ENCODE measurements at regions not wholly inside any gene's neighbourhood (a gene's known extent, or its start where the extent isn't known, plus 50 kb on each side); places are given as distances from the start of the nearest gene placed in this dataset.
A peak's percentile ranks its signal among the peaks of the same experiment; 100 is the strongest.

DNA sequence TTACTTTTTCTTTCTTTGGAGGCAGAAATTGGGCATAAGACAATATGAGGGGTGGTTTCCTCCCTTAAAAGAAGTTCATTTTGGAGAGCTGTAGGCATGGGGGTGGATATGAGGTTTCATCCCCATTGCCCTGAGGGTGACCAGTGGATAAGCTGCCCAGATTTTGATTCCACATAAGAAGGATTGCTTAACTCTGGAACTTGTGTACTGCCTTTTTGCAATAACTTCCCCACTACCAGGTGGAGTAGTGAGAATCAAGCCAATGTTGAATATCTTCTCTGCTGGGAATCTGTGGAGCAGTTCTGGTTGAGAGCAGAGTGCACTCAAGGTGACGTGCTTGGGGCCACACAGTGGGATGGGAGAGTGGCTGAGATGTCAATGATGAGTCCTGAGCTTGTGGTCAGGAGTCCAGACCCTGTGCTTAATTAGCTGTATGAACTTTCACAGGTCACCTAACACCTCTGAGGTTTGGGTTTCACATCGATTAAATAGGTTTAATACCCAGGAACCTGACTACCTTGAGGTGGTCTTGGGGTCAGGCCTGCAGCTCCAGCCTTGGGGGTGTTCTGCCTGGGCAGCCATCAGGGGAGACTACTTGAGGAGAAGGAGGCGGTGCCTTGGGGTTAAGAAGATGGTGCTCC lies 152.9 kb downstream of the FCRL5 start:
- no peaks in the 10 kb centered on the region for H3K9me3 ChIP-seq (ENCODE audit: low read depth, low read length, poor library complexity, severe bottlenecking)
- DNase-seq (ENCODE audit: low spot score): no peak
- no peak overlapping the region for H3K27ac ChIP-seq (ENCODE audit: low read depth, low read length, poor library complexity, severe bottlenecking)
- ChIA-PET CTCF (no interaction called here), POLR2A (ENCODE audit: low non-redundant PET) (interaction anchor here (0.6 kb wide), 1 partner anchor 404 kb away, joined by 3 read pairs; no protein-coding TSS in a partner anchor)
- H3K4me3 ChIP-seq (ENCODE audit: low read depth, low read length, poor library complexity, severe bottlenecking): no peak overlapping the region
- H3K4me1 ChIP-seq (ENCODE audit: insufficient read depth, low read length, poor library complexity, severe bottlenecking): no peaks in the 10 kb centered on the region
- no peak for TF ChIP-seq EZH2 (IDR thresholded peaks at IDR 0.05; ENCODE audit: borderline replicate concordance, low read depth, low read length, poor library complexity, severe bottlenecking)
- TF ChIP-seq, protein P1, sequence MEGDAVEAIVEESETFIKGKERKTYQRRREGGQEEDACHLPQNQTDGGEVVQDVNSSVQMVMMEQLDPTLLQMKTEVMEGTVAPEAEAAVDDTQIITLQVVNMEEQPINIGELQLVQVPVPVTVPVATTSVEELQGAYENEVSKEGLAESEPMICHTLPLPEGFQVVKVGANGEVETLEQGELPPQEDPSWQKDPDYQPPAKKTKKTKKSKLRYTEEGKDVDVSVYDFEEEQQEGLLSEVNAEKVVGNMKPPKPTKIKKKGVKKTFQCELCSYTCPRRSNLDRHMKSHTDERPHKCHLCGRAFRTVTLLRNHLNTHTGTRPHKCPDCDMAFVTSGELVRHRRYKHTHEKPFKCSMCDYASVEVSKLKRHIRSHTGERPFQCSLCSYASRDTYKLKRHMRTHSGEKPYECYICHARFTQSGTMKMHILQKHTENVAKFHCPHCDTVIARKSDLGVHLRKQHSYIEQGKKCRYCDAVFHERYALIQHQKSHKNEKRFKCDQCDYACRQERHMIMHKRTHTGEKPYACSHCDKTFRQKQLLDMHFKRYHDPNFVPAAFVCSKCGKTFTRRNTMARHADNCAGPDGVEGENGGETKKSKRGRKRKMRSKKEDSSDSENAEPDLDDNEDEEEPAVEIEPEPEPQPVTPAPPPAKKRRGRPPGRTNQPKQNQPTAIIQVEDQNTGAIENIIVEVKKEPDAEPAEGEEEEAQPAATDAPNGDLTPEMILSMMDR (conservative IDR thresholded peaks at IDR 0.05; ENCODE audit: low read depth, low read length): no peak
- peaks cover 41% of the 10 kb centered on the region for H3K27me3 ChIP-seq (replicated peaks; ENCODE audit: insufficient read depth, low read depth, low read length, poor library complexity)
- intact Hi-C loops (cut with micrococcal nuclease; ENCODE audit: unreplicated experiment): no loop called here
- no TSS peak for BruUV-seq (replicated peaks)
- no peaks in the 10 kb centered on the region for H3K36me3 ChIP-seq (ENCODE audit: insufficient read depth, low read length, poor library complexity, severe bottlenecking)

DNA sequence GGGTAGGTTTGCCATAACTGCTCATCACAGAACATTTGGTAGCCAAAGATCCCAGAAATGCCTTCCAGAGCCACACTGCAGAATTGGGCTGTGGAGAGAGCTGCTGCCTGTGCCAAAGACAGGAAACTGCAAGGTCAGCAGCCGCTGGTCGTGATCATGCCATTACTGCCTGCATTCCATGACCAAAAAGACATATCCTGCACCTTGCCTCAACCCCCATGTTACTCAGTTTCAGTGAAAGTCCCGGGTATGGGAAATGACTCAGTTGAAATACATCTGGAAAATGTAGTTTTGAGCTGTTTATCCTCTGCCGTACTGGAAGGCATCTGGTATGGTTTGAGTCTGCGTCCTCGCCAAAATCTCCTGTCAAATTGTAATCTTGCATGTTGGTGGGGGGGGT lies 161.7 kb downstream of the FCRL5 start:
- H3K4me3 ChIP-seq (ENCODE audit: low read depth, low read length, poor library complexity, severe bottlenecking): no peak overlapping the region
- H3K36me3 ChIP-seq (ENCODE audit: insufficient read depth, low read length, poor library complexity, severe bottlenecking): no peaks in the 10 kb centered on the region
- TF ChIP-seq EZH2 (IDR thresholded peaks at IDR 0.05; ENCODE audit: borderline replicate concordance, low read depth, low read length, poor library complexity, severe bottlenecking): no peak
- TF ChIP-seq, protein P1 (conservative IDR thresholded peaks at IDR 0.05; ENCODE audit: low read depth, low read length): no peak
- intact Hi-C loops (cut with micrococcal nuclease; ENCODE audit: unreplicated experiment): no loop called here
- H3K27ac ChIP-seq (ENCODE audit: low read depth, low read length, poor library complexity, severe bottlenecking): no peak overlapping the region
- H3K9me3 ChIP-seq (ENCODE audit: low read depth, low read length, poor library complexity, severe bottlenecking): no peaks in the 10 kb centered on the region
- peak; percentile 28 for DNase-seq (ENCODE audit: low spot score)
- H3K27me3 ChIP-seq (replicated peaks; ENCODE audit: insufficient read depth, low read depth, low read length, poor library complexity): peaks cover 69% of the 10 kb centered on the region
- no TSS peak for BruUV-seq (replicated peaks)
- ChIA-PET CTCF (no interaction called here), POLR2A (ENCODE audit: low non-redundant PET) (no interaction called here)
- H3K4me1 ChIP-seq (ENCODE audit: insufficient read depth, low read length, poor library complexity, severe bottlenecking): peaks cover 3% of the 10 kb centered on the region

DNA sequence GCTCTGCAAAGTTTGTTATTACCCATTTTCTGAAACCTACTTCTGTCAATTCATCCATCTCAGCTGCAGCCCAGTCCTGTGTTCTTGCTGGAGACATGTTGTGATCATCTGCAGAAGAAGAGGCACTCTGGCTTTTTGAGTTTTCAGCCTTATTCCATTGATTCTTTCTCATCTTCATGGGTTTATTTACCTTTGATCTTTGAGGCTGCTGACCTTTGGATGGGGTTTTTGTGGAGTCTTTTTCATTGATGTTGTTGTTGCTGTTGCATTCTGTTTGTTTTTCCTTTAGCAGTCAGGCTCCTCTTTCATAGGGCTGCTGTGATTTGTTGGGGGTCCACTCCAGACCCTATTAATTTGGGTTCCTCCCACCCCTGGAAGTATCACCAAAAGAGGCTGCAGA lies 164.3 kb downstream of the FCRL5 start:
- H3K27ac ChIP-seq (ENCODE audit: low read depth, low read length, poor library complexity, severe bottlenecking): no peak overlapping the region
- intact Hi-C loops (cut with micrococcal nuclease; ENCODE audit: unreplicated experiment): no loop called here
- peaks cover 72% of the 10 kb centered on the region for H3K27me3 ChIP-seq (replicated peaks; ENCODE audit: insufficient read depth, low read depth, low read length, poor library complexity)
- H3K4me3 ChIP-seq (ENCODE audit: low read depth, low read length, poor library complexity, severe bottlenecking): no peak overlapping the region
- CTCF ChIA-PET: no interaction called here
- TF ChIP-seq EZH2 (IDR thresholded peaks at IDR 0.05; ENCODE audit: borderline replicate concordance, low read depth, low read length, poor library complexity, severe bottlenecking): no peak
- TF ChIP-seq, protein P1 (conservative IDR thresholded peaks at IDR 0.05; ENCODE audit: low read depth, low read length): no peak
- H3K4me1 ChIP-seq (ENCODE audit: insufficient read depth, low read length, poor library complexity, severe bottlenecking): peaks cover 3% of the 10 kb centered on the region
- no peaks in the 10 kb centered on the region for H3K36me3 ChIP-seq (ENCODE audit: insufficient read depth, low read length, poor library complexity, severe bottlenecking)
- POLR2A ChIA-PET (ENCODE audit: low non-redundant PET): no interaction called here
- H3K9me3 ChIP-seq (ENCODE audit: low read depth, low read length, poor library complexity, severe bottlenecking): no peaks in the 10 kb centered on the region
- no TSS peak for BruUV-seq (replicated peaks)
- DNase-seq (ENCODE audit: low spot score): no peak
